ENCODE measurements at regions not wholly inside any gene's neighbourhood (a gene's known extent, or its start where the extent isn't known, plus 50 kb on each side); places are given as distances from the start of the nearest gene placed in this dataset.

DNA sequence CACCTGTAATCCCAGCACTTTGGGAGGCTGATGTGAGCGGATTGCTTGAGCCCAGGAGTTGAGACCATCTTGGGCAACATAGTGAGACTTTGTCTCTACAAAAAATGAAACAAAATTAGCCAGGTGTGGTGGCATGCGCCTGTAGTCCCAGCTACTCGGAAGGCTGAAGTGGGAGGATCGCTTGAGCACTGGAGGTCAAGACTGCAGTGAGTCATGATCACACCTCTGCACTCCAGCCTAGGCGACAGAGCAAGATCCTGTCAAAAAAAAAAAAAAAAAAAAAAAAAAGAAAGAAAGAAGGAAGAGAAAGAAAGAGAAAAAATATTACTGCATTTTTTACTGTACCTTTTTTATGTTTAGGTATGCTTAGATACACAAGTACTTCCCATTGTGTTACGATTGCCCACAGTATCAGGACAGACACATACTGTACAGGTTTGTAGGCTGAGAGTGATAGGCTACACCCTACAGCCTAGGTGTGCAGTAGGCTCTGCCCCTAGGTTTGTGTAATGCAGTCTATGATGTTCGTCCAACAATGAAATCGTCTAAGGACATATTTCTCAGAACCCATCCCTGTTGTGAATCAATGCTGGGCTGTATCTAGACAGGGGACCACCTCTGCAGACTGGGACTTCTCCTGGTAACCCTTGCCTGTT lies 160.4 kb upstream of the PWP1 start:
- no peak for DNase-seq (ENCODE audit: low spot score)

DNA sequence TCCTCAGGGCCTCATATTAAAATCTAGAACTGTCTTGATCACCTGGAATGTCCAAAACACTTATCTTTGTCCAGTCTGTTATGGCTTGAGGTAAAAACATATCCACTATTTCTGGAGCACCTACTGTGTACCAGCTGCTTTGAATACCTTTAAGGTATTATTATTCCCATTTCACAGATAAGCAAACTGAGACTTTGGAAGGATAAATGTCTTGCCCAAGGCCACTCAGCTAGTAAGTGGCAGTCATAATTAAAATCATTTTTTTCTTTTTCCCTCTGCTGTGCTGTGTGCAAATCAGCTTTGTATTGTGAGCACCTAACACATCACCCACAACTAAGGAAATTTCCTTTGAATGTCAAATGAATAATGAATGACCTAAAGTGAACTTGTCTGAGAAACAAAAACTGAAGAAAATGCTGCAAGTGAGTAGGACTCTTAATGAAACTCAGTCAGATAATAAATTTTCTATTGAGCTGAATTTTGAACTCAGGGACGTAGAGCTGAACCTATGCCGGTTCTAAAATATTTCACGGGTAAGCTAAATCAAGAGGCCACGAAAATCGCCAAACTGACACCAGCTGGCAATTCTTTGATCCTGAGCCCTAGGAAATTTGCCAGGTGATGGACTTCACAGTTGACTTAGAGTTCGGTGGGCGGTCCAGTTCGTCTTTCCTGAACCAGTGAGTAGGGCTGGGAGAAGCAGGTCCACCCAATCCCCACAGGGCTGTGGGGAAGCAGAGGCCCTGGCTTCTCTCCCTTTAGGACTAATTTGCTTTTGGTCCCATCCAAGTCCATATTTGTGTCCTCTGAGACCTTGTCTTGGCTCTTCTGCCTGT lies 159.7 kb upstream of the PWP1 start:
- no peak for DNase-seq (ENCODE audit: low spot score)

DNA sequence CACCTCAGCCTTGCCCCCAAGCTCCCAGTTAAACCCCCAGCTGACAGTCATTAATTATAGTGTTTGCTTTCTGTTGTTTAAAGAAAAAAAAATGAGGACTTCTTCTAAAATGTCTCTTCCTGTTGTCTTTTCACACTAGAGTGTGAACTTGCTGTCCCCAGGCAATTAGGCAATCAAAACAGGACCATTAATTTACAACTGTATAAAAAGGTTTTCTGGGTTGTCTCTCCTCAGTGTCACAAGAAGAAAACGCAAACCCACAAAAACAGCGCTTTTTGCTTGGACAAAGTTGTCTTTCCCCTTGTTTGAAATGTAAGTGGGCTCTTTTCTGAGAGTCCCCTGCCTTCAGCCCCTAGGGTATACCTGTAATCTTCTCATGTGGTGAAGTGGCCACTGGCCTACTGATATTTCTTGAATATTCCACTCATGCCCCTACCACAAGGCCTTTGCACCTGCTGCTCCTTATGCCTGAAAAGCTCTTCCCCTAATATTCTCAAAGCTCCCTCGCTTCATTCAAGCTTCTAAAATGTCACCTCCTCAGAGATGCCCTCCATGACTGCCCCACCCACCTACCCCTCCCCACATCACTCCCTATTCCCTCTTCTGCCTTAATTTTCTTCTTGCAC lies 158.9 kb upstream of the PWP1 start:
- no peak for DNase-seq (ENCODE audit: low spot score)

DNA sequence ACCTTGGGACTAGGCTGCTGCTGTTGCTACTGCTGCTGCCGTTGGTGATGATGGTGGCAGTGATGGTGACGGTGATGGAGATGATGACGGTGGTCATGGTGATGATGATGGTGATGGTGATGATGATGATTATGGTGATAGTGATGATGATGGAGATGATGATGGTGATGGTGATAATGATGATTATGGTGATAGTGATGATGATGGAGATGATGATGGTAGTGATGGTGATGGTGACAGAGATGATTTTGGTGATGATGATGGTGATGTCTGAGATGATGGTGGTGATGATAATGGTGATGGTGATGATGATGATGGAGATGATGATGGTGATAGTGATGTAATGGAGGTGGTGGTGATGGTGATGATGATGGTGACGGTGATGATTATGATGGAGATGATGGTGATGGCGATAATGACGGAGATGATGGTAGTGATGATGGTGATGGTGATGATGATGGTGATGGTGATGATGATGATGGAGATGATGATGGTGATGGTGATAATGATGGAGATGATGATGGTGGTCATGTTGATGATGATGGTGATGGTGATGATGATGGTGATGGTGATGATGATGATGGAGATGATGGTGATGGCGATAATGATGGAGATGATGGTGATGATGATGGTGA lies 156.8 kb upstream of the PWP1 start:
- no peak for DNase-seq (ENCODE audit: low spot score)

DNA sequence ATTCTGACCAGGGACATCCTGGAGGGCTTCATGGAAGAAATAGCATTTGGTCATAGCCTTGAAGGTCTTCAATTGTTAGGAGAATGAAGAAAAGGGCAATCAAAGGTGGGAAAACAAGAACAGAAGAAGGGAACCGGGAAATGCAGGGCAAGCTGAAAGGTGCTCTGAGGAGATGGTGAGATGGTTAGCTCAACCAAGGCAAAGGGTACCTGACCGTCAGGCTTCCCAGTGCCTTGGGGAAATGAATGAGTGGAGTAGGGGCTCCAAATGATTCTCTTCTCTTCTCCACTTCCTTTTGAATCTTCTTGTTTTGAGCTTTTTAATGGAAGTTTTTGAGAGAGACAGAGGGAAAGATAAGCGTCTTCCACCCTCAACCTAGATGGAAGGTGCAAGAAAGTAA lies 155.6 kb upstream of the PWP1 start:
- no peak for DNase-seq (ENCODE audit: low spot score)

DNA sequence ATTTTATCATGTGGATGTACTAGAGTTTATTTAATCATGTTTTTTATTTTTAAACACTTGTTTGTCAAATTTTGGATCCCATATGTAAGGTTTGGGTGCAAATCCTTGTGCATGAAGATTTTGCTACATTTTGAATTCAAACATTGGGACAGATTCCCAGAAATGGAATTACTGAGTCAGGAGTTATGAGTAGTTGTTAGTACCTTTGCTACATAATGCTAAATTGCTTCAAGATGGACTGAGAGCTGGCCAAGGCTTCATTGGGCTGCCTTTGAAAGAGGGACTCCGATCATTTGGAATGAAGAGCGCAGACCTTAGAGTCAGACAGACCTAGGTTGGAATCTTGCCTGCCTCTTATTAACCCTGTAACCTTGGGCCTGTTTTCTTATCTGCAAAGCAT lies 154.9 kb upstream of the PWP1 start:
- DNase-seq (ENCODE audit: low spot score): no peak

DNA sequence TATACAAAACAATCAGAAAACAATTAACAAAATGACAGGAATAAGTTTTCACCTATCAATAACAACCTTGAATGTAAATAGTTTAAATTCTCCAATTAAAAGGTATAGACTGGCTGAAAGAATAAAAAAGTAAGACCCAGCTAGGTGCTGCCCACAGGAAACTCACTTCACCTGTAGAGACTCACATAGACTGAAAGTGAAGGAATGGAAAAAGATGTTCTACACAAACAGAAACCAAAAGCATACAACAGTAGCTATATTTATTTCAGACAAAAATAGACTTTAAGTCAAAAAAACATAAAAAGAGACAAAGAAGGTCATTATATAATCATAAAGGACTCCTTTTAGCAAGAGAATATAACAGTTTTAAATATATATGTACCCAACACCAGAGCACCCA lies 152.4 kb upstream of the PWP1 start:
- no peak for DNase-seq (ENCODE audit: low spot score)

DNA sequence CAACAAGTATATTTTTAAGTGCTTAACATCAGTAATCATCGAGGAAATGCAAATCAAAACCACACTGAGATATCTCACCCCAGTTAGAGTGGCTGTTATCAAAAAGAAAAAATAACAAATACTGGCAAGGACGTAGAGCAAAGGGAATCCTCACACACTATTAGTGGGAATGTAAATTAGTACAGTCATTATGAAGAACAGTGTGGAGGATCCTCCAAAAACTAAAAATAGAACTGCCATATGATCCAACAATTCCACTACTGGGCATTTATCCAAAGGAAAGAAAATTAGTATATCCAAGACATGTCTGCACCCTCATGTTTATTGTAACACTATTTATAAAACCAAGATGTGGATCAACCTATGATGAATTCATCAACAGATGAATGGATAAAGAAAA lies 149.0 kb upstream of the PWP1 start:
- DNase-seq (ENCODE audit: low spot score): no peak

DNA sequence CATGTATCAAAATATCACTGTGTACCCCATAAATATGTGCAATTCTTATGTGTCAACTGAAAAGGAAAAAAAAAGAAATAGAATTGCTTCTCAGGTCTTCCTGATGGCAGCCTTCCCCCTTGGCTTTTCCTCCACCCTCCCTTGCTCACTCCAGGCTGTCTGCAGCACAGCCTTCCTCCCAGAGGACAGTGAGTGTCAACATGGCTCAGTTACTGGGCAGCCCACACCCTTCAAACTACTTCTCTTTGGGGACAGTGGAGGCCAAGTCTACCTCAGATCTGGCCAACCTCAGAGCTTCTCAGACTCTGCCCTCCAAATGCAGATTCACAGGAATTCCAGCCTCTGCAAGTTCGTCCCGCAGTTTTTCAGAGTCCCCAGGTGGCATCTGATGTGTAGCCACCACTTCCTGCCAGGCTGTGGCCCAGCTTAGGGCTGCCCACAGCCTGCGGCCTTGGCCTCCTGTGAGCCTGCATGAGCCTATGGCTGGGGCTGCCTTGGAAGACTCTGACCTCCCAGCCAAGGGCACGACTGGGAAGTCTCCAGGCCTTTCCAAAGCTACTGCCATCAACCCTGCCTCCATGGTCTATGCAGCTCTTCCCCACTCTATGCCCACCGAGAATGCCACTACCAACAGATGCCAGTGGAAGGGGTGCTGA lies 148.0 kb upstream of the PWP1 start:
- no peak for DNase-seq (ENCODE audit: low spot score)

DNA sequence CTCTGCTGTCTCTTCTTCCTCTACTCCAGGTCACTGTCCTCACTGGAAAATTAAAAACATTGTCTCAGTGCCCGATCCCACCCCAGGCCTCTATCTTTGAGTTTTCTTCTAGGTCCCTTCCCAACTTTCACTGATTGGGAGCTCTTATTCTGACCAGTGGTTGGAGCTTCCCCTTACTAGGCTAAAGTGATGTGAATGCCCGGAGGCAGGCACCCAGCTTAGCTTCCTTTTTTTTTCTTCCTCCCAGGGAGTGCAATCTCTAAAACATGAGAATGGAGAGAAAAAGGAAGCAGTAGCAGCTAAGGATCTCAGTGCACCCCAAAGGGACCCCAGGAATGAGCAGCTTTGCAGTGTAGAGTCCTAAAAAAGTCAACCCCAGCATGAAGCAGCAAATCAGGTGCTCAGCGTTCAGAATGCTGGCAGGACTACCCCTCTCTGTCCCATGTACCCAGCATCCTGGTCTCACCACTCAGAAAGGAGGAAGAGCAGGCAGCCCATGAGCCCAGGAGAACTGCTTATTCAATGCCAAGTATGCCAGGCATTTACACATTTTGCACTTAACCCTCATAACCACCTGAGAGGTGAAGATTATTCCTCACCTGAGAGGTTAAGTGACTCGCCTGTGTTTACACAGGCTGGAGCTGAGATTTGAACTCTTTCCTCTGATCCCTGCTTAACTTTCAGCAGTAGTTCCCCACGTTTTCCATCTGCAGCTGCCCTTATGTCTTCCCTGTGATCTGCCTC lies 146.2 kb upstream of the PWP1 start:
- DNase-seq (ENCODE audit: low spot score): no peak

DNA sequence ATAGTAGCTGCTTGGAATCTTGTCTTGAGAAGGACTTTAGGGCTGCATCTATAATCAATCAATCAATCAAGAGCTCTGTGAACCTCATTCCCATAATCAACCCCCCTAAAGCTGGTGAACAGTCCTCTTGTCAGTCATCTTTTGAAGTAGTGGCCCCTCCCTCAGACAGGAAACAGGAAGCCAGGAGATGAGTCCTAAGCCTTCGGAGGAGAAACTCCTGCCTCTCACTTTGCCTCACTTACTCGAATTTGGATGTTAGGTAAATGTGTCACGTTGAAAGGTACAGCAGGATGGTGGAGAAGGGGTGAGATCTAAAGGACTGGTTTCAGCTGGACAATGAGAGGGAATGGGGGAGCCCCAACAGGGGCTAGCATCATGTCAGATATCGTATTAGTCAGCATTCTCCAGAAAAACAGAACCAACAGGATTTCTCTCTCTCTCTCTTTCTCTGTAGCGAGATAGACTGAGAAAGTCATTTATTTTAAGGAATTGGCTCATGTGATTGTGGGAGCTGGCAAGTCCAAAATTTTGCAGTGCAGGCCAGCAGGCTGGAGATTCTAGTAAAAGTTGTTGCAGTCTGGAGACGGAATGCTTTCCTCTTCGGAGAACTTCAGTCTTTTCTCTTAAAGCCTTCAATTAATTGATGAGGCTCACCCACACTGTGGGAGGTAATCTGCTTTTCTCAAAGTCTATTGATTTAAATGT lies 144.4 kb upstream of the PWP1 start:
- no peak for DNase-seq (ENCODE audit: low spot score)

DNA sequence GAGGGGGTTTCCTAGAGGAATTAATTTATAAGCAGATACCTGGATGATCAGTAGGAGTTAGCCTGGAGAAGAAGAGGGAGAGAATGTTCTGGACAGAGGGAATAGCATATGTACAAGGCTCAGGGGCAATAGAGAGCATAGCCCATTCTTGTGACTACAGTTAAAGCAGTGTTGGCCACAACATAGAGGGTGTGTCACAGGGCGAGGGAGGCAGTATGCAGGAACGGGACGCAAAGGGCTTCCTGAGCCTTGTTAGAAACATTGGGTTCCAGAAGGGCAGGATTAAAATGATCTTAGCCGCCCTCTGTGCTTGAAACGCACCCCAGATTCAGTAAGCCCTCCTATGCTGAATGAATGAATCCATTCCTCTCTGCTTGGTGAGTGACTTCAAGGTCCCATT lies 142.2 kb upstream of the PWP1 start:
- no peak for DNase-seq (ENCODE audit: low spot score)

DNA sequence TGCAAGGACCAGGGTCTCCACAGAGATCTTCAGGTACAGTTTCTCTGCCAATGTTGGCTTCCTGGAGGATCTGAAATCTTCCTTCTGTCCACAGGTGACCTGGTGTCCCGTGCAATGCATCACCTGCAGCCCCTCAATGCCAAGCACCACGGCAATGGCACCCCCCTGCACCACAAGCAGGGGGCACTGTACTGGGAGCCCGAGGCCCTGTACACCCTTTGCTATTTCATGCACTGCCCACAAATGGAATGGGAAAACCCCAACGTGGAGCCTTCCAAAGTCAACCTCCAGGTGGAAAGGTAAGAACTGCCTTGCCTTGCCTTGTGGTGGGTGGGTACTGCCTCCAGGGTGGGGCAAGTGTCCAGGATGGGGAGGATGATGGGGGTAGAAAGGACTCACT lies 141.8 kb upstream of the PWP1 start:
- no peak for DNase-seq (ENCODE audit: low spot score)

DNA sequence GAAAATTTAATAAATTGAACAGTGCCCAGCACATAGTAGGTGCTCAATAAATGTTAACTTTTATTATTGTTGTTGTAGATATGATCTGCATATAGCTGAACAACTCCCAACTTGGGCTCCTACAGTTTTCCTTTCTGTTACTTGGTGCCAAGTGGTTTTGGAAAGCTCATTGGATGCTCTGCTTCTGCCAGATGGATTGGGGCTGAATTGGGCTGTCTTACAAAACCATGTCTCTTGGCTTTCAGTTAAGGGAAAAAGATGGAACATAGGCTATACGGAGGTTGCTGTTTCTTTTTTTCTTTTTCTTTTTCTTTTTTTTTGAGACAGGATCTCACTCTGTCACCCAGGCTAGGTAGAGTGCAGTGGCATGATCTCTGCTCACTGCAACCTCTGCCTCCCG lies 140.7 kb upstream of the PWP1 start:
- no peak for DNase-seq (ENCODE audit: low spot score)

DNA sequence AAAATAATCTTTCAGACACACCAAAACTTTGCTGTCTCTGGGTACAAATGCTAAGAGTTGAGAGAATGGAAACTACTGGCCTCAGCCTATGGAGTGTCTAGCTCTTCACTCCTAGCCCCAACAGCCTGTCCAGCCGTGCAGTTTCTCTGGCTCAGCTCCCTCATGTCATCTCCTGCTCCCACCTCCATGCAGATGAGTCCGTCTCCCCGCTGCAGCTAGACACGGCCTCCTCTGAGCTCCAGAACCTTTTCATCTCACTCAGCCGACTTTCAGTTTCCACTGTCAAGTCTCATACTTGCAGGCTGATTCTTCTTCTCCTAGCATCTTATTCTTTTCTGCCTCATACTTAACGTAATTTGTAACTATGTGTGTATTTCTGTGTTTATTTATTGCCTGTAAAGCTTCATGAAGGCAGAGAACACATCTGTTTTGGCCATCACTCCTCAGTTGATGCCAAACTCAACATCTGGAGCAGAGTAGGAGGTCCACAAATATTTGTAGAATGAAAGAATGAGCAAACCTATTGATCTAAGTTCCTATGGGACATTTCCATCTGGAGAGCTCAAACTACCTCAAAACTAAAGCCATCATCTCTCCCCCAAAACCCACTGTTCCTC lies 139.8 kb upstream of the PWP1 start:
- DNase-seq (ENCODE audit: low spot score): no peak

DNA sequence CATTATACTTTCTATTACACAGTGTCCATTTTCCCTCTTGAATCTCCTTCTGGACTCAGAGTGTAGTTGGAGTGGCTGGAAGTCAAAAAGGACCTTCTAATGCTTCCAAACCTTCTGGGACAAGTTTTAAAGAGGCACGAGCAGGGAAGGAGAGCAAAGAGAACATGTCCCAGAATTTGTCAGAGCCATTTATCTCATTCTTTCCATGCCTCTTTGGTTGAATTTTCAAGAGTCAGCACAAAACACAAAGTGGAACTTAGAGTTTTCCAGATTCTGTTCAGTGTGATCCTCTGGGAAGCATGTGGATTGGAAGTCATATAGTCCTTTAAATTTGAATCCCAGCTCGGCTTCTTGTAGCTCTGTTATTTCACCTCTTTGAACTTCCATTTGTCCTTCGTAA lies 138.2 kb upstream of the PWP1 start:
- DNase-seq (ENCODE audit: low spot score): no peak

DNA sequence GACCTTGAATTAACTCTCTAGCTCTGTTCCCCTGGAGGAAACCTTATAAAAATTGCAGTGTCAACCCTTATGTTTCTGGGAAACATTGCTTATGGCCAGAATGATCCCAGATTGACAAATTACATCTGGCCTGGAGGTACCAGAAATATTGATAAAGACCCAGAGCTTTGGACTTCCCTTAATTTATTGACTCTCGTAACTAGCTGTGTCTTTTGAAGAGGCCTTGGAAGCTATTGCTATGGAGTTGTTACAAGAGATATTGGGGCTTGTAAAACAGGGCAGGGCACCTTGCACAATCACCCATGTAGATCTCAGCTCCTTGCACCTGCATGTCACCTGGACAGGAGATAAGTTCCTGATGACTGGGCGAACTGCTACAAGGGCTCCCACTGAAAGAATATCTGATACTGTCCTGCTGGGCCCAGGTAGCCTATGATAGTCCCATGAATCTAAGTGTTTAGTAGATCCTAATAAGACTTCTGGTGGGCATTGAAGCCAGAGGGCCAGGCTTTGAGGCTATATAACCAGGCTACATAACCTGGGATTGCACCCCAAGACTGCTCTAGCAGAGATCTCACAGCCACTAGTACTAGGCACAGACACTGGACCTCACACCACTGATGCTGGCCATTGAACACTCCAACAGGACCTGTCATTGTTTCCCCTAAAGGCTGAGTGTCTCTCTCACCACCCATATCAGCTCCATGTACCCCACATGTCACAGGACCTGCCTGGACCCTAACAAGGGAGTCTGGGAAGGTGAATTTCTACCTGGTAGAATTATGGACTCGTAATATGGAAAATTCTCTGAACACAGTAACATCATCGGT lies 135.7 kb upstream of the PWP1 start:
- no peak for DNase-seq (ENCODE audit: low spot score)

DNA sequence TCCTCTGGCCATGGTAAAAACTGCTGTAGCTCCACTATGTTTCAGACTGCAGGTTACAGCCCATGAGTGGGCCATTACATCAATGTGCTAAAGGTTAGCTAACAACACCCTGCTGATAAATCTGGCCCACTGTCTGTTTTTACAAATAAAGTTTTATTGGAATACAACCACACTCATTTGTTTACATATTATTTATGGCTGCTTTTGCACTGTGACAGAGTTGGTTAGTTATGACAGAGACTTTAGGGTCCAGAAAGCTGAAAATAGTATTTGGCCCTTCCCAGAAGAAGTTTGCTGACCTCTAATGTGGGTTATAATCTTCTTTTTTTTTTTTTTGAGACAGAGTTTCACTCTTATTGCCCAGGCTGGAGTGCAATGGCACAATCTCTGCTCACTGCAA lies 134.2 kb upstream of the PWP1 start:
- no peak for DNase-seq (ENCODE audit: low spot score)

DNA sequence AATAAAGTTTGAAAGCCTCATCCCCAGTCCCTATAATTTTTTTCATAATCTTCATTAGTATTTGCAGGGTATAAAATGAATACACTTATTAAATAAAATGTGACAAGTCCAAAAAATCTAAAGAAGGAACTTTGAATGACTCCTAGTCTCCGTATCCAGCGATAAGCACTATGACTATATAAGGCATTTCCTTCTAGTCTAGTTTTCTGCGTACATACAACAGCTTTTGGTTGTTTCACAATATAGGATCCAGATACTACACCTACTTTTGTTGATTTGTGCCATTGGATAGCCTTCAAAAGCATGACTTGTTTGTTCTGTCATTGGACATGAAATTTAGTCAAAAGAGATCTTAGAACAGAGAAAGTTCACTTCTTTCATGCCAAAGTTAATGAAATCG lies 133.3 kb upstream of the PWP1 start:
- DNase-seq (ENCODE audit: low spot score): no peak
